ENCODE measurements at regions not wholly inside any gene's neighbourhood (a gene's known extent, or its start where the extent isn't known, plus 50 kb on each side); places are given as distances from the start of the nearest gene placed in this dataset.

DNA sequence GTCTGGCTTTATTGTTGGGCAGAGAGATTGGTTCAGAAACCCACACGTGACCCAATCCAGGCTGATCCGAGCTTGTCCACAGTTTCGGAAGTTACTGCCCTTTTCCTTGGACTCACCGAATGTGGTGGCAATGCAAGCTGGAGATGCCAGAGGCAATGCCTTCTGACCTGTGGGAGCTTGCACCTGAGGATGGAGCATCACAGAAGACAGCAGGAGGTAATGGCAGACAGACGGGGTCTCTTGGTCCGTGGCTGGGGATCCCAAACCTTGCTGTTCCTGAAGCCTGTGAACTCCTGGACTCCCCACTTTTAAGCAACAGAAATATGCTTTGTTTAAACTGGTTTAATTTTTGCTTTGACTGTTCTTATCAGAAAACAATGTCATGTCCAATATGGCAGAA is 265.2 kb upstream of the IRX1 start:
- no peaks in the 10 kb centered on the region for H3K79me1 ChIP-seq (ENCODE audit: low read depth, low read length)
- no peak overlapping the region for H2BK15ac ChIP-seq (ENCODE audit: low read length)
- DNase-seq (ENCODE audit: low read depth in 1 of 2, low spot score in 2 of 2) (no peak), FAIRE-seq (no peak)
- CTCF ChIA-PET (ENCODE audit: partially characterized antibody) = no interaction called here
- peaks cover 0 to 10% (median 0%) of the 10 kb centered on the region in 4 experiments; a peak in 2 of 7 replicates for H3K4me1 ChIP-seq (replicated peaks in 1 of 4; ENCODE audit: control insufficient read depth in 3 of 4, insufficient read depth in 4 of 4, low read length in 3 of 4)
- H2BK12ac ChIP-seq (ENCODE audit: low read depth, low read length) = no peak overlapping the region
- no peak overlapping the region for H4K5ac ChIP-seq (ENCODE audit: insufficient read length, low read depth, low read length)
- POLR2A ChIA-PET (ENCODE audit: partially characterized antibody) = no interaction called here
- H3K23me2 ChIP-seq (ENCODE audit: low read depth, low read length) = no peaks in the 10 kb centered on the region
- H3K27ac ChIP-seq (ENCODE audit: low read depth, low read length) = no peak overlapping the region
- H4K20me1 ChIP-seq (replicated peaks in 1 of 2; ENCODE audit: control insufficient read depth in 1 of 2, insufficient read depth in 2 of 2, low read length in 2 of 2) = peaks cover 0 to 2% of the 10 kb centered on the region in 2 experiments
- TF ChIP-seq CEBPB (IDR thresholded peaks at IDR 0.05; ENCODE audit: low read depth, low read length) (no peak), TEAD4 (IDR thresholded peaks at IDR 0.05; ENCODE audit: low read depth, low read length) (no peak), BRCA1 (IDR thresholded peaks at IDR 0.05; ENCODE audit: low read depth, low read length) (no peak), SP2 (IDR thresholded peaks at IDR 0.05; ENCODE audit: low read length) (no peak), KDM4A (IDR thresholded peaks at IDR 0.05; ENCODE audit: low read depth, low read length, severe bottlenecking) (no peak), CREB1 (IDR thresholded peaks at IDR 0.05) (no peak), POU5F1 (IDR thresholded peaks at IDR 0.05; ENCODE audit: low read depth, low read length) (no peak), NRF1 (IDR thresholded peaks at IDR 0.05; ENCODE audit: low read depth, low read length) (no peak), TBP (IDR thresholded peaks at IDR 0.05; ENCODE audit: low read depth, low read length) (no peak), MAFK (IDR thresholded peaks at IDR 0.05; ENCODE audit: low read depth, low read length) (no peak), RAD21 (IDR thresholded peaks at IDR 0.05 in 1 of 2, conservative IDR thresholded peaks at IDR 0.05 in 1 of 2; ENCODE audit: low read depth in 2 of 2, low read length in 2 of 2) (no peak)
- H2AFZ ChIP-seq (ENCODE audit: low read length) = no peak overlapping the region
- H4K91ac ChIP-seq (replicated peaks; ENCODE audit: insufficient read length, low read length) = no peak overlapping the region
- 96% methylated on average over 6 of the region's 6 CpGs; no CpG with 5 or more reads in 1 of the 2 experiments for WGBS, 2 experiments (ENCODE audit: extremely low coverage in 1 of 2, insufficient coverage in 1 of 2, insufficient read length in 1 of 2, insufficient replicate concordance in 2 of 2, low coverage in 1 of 2, low lambda C conversion rate in 2 of 2, missing lambda C conversion rate in 1 of 2)
- H3K4me2 ChIP-seq (ENCODE audit: insufficient read depth in 1 of 2, low read depth in 2 of 2, low read length in 2 of 2) = no peak overlapping the region
- no peak overlapping the region for H2BK120ac ChIP-seq (replicated peaks; ENCODE audit: low read depth, low read length)
- H4K8ac ChIP-seq (ENCODE audit: extremely low read depth, insufficient read depth, low read length) = no peak overlapping the region
- no peak overlapping the region for H3K4ac ChIP-seq (replicated peaks; ENCODE audit: insufficient read length, low read depth, low read length)
- no peaks in the 10 kb centered on the region for H3K36me3 ChIP-seq (ENCODE audit: control insufficient read depth in 2 of 4, insufficient read depth in 4 of 4, low read length in 3 of 4)
- no peak overlapping the region for H2AK5ac ChIP-seq (ENCODE audit: low read depth, low read length)
- H3K27me3 ChIP-seq (replicated peaks in 1 of 4; ENCODE audit: control insufficient read depth in 3 of 4, extremely low read depth in 1 of 4, insufficient read depth in 3 of 4, low read length in 3 of 4) = no peaks in the 10 kb centered on the region
- no peak overlapping the region for H3K23ac ChIP-seq (ENCODE audit: insufficient read length)
- H2BK20ac ChIP-seq (ENCODE audit: low read length) = no peak overlapping the region
- no peak overlapping the region for H3K56ac ChIP-seq (replicated peaks; ENCODE audit: insufficient read length, low read depth, low read length)
- peaks cover 0 to 3% of the 10 kb centered on the region in 2 experiments; a peak in 1 of 4 replicates for H3K9me3 ChIP-seq (ENCODE audit: insufficient read depth in 2 of 2, low read depth in 1 of 2, low read length in 1 of 2)
- H3K79me2 ChIP-seq (ENCODE audit: control insufficient read depth in 1 of 2, insufficient read depth in 2 of 2, low read length in 2 of 2) = no peaks in the 10 kb centered on the region
- H3K14ac ChIP-seq (ENCODE audit: insufficient read length) = no peak overlapping the region
- no peak overlapping the region for H3K9ac ChIP-seq (replicated peaks in 1 of 4; ENCODE audit: extremely low read depth in 1 of 4, low read depth in 3 of 4, low read length in 3 of 4)
- no peak overlapping the region for H3K18ac ChIP-seq (ENCODE audit: extremely low read depth, low read length)
- H3K4me3 ChIP-seq (ENCODE audit: extremely low read depth in 1 of 4, insufficient read depth in 2 of 4, low read depth in 3 of 4, low read length in 4 of 4) = no peak overlapping the region
- H2BK5ac ChIP-seq (ENCODE audit: low read depth, low read length) = no peak overlapping the region
